C4-2B (cell line): ENCODE measurements at regions not wholly inside any gene's neighbourhood (a gene's known extent, or its start where the extent isn't known, plus 50 kb on each side); places are given as distances from the start of the nearest gene placed in this dataset.

Experiments used
- ZFX ChIP-seq: fragments of 450-650 bp; IDR thresholded peaks from 2 replicates; pipeline ENCODE4 v1.6.1; 2017
- TF ChIP-seq, protein P1 (sequence below): fragments of 450-650 bp; conservative IDR thresholded peaks from 2 replicates; pipeline ENCODE4 v1.5.1; 2017; ENCODE audit warnings: mild to moderate bottlenecking

DNA sequence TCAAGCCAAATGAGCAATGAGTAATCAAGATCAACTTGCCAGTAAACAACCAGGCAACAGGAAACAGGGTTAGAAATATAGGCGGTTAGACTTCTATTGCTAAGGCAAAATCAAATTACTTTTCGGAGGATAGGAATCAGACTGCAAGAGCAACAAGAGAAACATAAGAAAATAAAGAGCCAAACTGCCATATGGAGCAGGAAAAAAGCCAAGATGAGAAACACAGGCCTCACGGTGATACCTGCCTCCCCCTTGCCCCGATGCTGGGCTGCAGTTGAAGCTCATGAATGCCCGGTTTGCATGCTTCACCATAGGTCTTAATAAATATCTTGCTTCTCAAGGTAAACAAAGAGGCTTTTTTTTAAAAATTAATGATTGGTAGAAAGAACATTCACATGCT, 158.4 kb upstream of the MAGEC2 start:
- TF ChIP-seq, protein P1, sequence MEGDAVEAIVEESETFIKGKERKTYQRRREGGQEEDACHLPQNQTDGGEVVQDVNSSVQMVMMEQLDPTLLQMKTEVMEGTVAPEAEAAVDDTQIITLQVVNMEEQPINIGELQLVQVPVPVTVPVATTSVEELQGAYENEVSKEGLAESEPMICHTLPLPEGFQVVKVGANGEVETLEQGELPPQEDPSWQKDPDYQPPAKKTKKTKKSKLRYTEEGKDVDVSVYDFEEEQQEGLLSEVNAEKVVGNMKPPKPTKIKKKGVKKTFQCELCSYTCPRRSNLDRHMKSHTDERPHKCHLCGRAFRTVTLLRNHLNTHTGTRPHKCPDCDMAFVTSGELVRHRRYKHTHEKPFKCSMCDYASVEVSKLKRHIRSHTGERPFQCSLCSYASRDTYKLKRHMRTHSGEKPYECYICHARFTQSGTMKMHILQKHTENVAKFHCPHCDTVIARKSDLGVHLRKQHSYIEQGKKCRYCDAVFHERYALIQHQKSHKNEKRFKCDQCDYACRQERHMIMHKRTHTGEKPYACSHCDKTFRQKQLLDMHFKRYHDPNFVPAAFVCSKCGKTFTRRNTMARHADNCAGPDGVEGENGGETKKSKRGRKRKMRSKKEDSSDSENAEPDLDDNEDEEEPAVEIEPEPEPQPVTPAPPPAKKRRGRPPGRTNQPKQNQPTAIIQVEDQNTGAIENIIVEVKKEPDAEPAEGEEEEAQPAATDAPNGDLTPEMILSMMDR: no peak
- no peak for TF ChIP-seq ZFX
